GM12891 (cell line): ENCODE measurements at regions not wholly inside any gene's neighbourhood (a gene's known extent, or its start where the extent isn't known, plus 50 kb on each side); places are given as distances from the start of the nearest gene placed in this dataset.

ENCODE experiments used
- DNase-seq: peaks from one replicate; pipeline ENCODE4 v3.0.0; 2011; ENCODE audit warnings: low spot score; ENCODE audit not compliant: insufficient read length
- FAIRE-seq: peaks from 2 replicates; lab custom pipeline; 2011; peaks lifted over from hg19 to GRCh38; lab: Jason Lieb, UNC
- PAX5 ChIP-seq: IDR thresholded peaks from 2 replicates; pipeline ENCODE4 v1.6.1; 2011; ENCODE audit warnings: low read length, moderate library complexity, mild to moderate bottlenecking; ENCODE audit not compliant: insufficient read depth, severe bottlenecking
- POLR2A ChIP-seq: IDR thresholded peaks from 2 replicates; pipeline ENCODE4 v1.6.1; 2011; ENCODE audit warnings: low read depth, low read length, control low read depth
- POLR2AphosphoS5 ChIP-seq: IDR thresholded peaks from 2 replicates; pipeline ENCODE4 v1.6.1; 2011; ENCODE audit warnings: low read depth, low read length, control low read depth
- POU2F2 ChIP-seq: IDR thresholded peaks from 2 replicates; pipeline ENCODE4 v1.6.1; 2011; ENCODE audit warnings: low read depth, mild to moderate bottlenecking, control low read depth, low read length, moderate library complexity
- SPI1 ChIP-seq: IDR thresholded peaks from 2 replicates; pipeline ENCODE4 v1.6.1; 2011; ENCODE audit warnings: low read depth, low read length, control low read depth
- TAF1 ChIP-seq: IDR thresholded peaks from 2 replicates; pipeline ENCODE4 v1.6.1; 2011; ENCODE audit warnings: low read depth, low read length, control low read depth

- FAIRE-seq, result no peak
- DNase-seq, result no peak
- TF ChIP-seq TAF1, result no peak
Observed at GRCh38 chr2:161033059-161033660, 127.1 kb upstream of the TANK start.

- no peak for FAIRE-seq
- TF ChIP-seq SPI1 (no peak), PAX5 (no peak), POLR2AphosphoS5 (no peak), POLR2A (no peak), TAF1 (no peak), POU2F2 (no peak)
- no peak for DNase-seq
Observed at GRCh38 chr2:161036926-161037325, 123.3 kb upstream of the TANK start.

- TF ChIP-seq POLR2AphosphoS5 (no peak), POLR2A (no peak), SPI1 (no peak), TAF1 (no peak), PAX5 (no peak), POU2F2 (no peak)
- FAIRE-seq (no peak), DNase-seq (no peak)
Observed at GRCh38 chr2:161039071-161039470, 121.2 kb upstream of the TANK start.

- DNase-seq (no peak), FAIRE-seq (no peak)
- TF ChIP-seq TAF1, result no peak
- TF ChIP-seq PAX5, result no peak
- no peak for TF ChIP-seq POLR2AphosphoS5
- no peak for TF ChIP-seq POLR2A
- no peak for TF ChIP-seq SPI1
- TF ChIP-seq POU2F2, result no peak
Observed at GRCh38 chr2:161041356-161041755, 118.9 kb upstream of the TANK start.

GRCh38 chr2:161042990-161043625, 117.1 kb upstream of the TANK start:
- no peak for FAIRE-seq
- TF ChIP-seq POLR2AphosphoS5, result no peak
- no peak for TF ChIP-seq POLR2A
- TF ChIP-seq PAX5, result no peak
- no peak for TF ChIP-seq SPI1
- TF ChIP-seq POU2F2, result no peak
- TF ChIP-seq TAF1, result no peak

GRCh38 chr2:161044095-161044865, 115.9 kb upstream of the TANK start:
- FAIRE-seq, result no peak
- TF ChIP-seq POLR2A (no peak), TAF1 (no peak), PAX5 (no peak), POU2F2 (no peak), SPI1 (no peak), POLR2AphosphoS5 (no peak)
- DNase-seq, result no peak

More at GRCh38 chr2:161042990-161043625, 117.1 kb upstream of the TANK start:
- no peak for DNase-seq

GRCh38 chr2:161044921-161045320, 115.3 kb upstream of the TANK start:
- TF ChIP-seq PAX5 (no peak), POLR2AphosphoS5 (no peak), SPI1 (no peak), TAF1 (no peak), POU2F2 (no peak), POLR2A (no peak)
- DNase-seq (no peak), FAIRE-seq (no peak)

GRCh38 chr2:161045726-161046125, 114.5 kb upstream of the TANK start:
- TF ChIP-seq SPI1 (no peak), TAF1 (no peak), POLR2A (no peak)
- FAIRE-seq (no peak), DNase-seq (no peak)

GRCh38 chr2:161046876-161047275, 113.4 kb upstream of the TANK start:
- TF ChIP-seq TAF1, result no peak
- no peak for TF ChIP-seq SPI1
- no peak for TF ChIP-seq PAX5
- TF ChIP-seq POU2F2, result no peak
- no peak for TF ChIP-seq POLR2A
- TF ChIP-seq POLR2AphosphoS5, result no peak
- FAIRE-seq (no peak), DNase-seq (no peak)

- FAIRE-seq, result no peak
- TF ChIP-seq PAX5 (no peak), SPI1 (no peak), POU2F2 (no peak), POLR2A (no peak), POLR2AphosphoS5 (no peak), TAF1 (no peak)
Observed at GRCh38 chr2:161048317-161048716, 111.9 kb upstream of the TANK start.

GRCh38 chr2:161049559-161049958, 110.7 kb upstream of the TANK start:
- TF ChIP-seq POLR2AphosphoS5 (no peak), POLR2A (no peak), PAX5 (no peak), TAF1 (no peak), SPI1 (no peak), POU2F2 (no peak)
- FAIRE-seq, result no peak
- no peak for DNase-seq

More at GRCh38 chr2:161048317-161048716, 111.9 kb upstream of the TANK start:
- DNase-seq, result no peak
